ENCODE measurements at regions not wholly inside any gene's neighbourhood (a gene's known extent, or its start where the extent isn't known, plus 50 kb on each side); places are given as distances from the start of the nearest gene placed in this dataset.

- TF ChIP-seq POLR2A (IDR thresholded peaks at IDR 0.05; ENCODE audit: extremely low read depth, insufficient read length) (no peak), MYC (IDR thresholded peaks at IDR 0.05; ENCODE audit: low read depth, low read length) (no peak)
- TF ChIP-seq, protein P1, sequence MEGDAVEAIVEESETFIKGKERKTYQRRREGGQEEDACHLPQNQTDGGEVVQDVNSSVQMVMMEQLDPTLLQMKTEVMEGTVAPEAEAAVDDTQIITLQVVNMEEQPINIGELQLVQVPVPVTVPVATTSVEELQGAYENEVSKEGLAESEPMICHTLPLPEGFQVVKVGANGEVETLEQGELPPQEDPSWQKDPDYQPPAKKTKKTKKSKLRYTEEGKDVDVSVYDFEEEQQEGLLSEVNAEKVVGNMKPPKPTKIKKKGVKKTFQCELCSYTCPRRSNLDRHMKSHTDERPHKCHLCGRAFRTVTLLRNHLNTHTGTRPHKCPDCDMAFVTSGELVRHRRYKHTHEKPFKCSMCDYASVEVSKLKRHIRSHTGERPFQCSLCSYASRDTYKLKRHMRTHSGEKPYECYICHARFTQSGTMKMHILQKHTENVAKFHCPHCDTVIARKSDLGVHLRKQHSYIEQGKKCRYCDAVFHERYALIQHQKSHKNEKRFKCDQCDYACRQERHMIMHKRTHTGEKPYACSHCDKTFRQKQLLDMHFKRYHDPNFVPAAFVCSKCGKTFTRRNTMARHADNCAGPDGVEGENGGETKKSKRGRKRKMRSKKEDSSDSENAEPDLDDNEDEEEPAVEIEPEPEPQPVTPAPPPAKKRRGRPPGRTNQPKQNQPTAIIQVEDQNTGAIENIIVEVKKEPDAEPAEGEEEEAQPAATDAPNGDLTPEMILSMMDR (IDR thresholded peaks at IDR 0.05; ENCODE audit: low read depth, low read length) = no peak
- TF ChIP-seq, protein P2, sequence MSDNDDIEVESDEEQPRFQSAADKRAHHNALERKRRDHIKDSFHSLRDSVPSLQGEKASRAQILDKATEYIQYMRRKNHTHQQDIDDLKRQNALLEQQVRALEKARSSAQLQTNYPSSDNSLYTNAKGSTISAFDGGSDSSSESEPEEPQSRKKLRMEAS (IDR thresholded peaks at IDR 0.05; ENCODE audit: low read depth, low read length) = no peak
Measured at GRCh38 chr5:91443761-91444467, 60.8 kb upstream of the ARRDC3 start.

All from NB4 (cell line).